Left forelimb (tissue), 1 donor: ENCODE measurements at regions not wholly inside any gene's neighbourhood (a gene's known extent, or its start where the extent isn't known, plus 50 kb on each side); places are given as distances from the start of the nearest gene placed in this dataset.

ENCODE experiments used
- DNase-seq: peaks from one replicate; pipeline ENCODE4 v3.0.0-alpha.2; 2018; ENCODE audit warnings: low spot score

GRCh38 chr2:128791120-128791984, 472.7 kb upstream of the HS6ST1 start:
- no peak for DNase-seq

- DNase-seq: no peak
These were observed 473.3 kb upstream of the HS6ST1 start for GRCh38 chr2:128791985-128792320.

- DNase-seq: no peak
These were observed 473.9 kb upstream of the HS6ST1 start for GRCh38 chr2:128792476-128793054.

GRCh38 chr2:128793404-128793803, 474.7 kb upstream of the HS6ST1 start:
- DNase-seq: no peak

GRCh38 chr2:128794285-128794684, 475.6 kb upstream of the HS6ST1 start:
- DNase-seq: no peak

GRCh38 chr2:128796321-128796720, 477.7 kb upstream of the HS6ST1 start:
- no peak for DNase-seq

GRCh38 chr2:128797092-128797491, 478.4 kb upstream of the HS6ST1 start:
- no peak for DNase-seq

GRCh38 chr2:128797533-128797932, 478.9 kb upstream of the HS6ST1 start:
- DNase-seq: no peak

- no peak for DNase-seq
These were observed 479.3 kb upstream of the HS6ST1 start for GRCh38 chr2:128797937-128798336.

GRCh38 chr2:128798502-128799283, 480.0 kb upstream of the HS6ST1 start:
- DNase-seq: no peak

GRCh38 chr2:128799284-128799552, 480.6 kb upstream of the HS6ST1 start:
- DNase-seq: no peak

- DNase-seq: no peak
These were observed 481.1 kb upstream of the HS6ST1 start for GRCh38 chr2:128799730-128800129.

GRCh38 chr2:128801576-128801975, 482.9 kb upstream of the HS6ST1 start:
- no peak for DNase-seq

GRCh38 chr2:128803222-128803621, 484.6 kb upstream of the HS6ST1 start:
- DNase-seq: no peak

GRCh38 chr2:128805237-128805636, 486.6 kb upstream of the HS6ST1 start:
- no peak for DNase-seq

- no peak for DNase-seq
These were observed 487.2 kb upstream of the HS6ST1 start for GRCh38 chr2:128805918-128806317.

- no peak for DNase-seq
These were observed 488.6 kb upstream of the HS6ST1 start for GRCh38 chr2:128807317-128807716.

- no peak for DNase-seq
These were observed 490.0 kb upstream of the HS6ST1 start for GRCh38 chr2:128808462-128809258.

GRCh38 chr2:128809259-128809636, 490.6 kb upstream of the HS6ST1 start:
- no peak for DNase-seq

GRCh38 chr2:128809880-128810279, 491.2 kb upstream of the HS6ST1 start:
- DNase-seq: no peak

- DNase-seq: no peak
These were observed 493.7 kb upstream of the HS6ST1 start for GRCh38 chr2:128812183-128812940.
